ENCODE measurements at regions not wholly inside any gene's neighbourhood (a gene's known extent, or its start where the extent isn't known, plus 50 kb on each side); places are given as distances from the start of the nearest gene placed in this dataset.

- no peaks in the 10 kb centered on the region for H3K27me3 ChIP-seq (replicated peaks)
- in situ Hi-C loops (cut with HindIII; ENCODE audit: low pct_ligation_motif_present, low sequenced_read_pairs), result no loop called here
- DNase-seq, result peak; percentile 9
- no peak for TF ChIP-seq CTCF (IDR thresholded peaks at IDR 0.05; ENCODE audit: low read depth, low read length, missing control alignments)
- no peaks in the 10 kb centered on the region for H3K36me3 ChIP-seq (replicated peaks)
- H3K27ac ChIP-seq, result no peak overlapping the region
- H3K4me3 ChIP-seq (ENCODE audit: low read depth, low read length), result no peak overlapping the region
These were observed 238.9 kb downstream of the EMP1 start for GRCh38 chr12:13435235-13435933.

GRCh38 chr12:13433768-13434167 lies 237.2 kb downstream of the EMP1 start:
- no peaks in the 10 kb centered on the region for H3K27me3 ChIP-seq (replicated peaks)
- H3K4me3 ChIP-seq (ENCODE audit: low read depth, low read length), result no peak overlapping the region
- H3K27ac ChIP-seq, result no peak overlapping the region
- DNase-seq, result no peak
- no peaks in the 10 kb centered on the region for H3K36me3 ChIP-seq (replicated peaks)
- TF ChIP-seq CTCF (IDR thresholded peaks at IDR 0.05; ENCODE audit: low read depth, low read length, missing control alignments), result no peak
- in situ Hi-C loops (cut with HindIII; ENCODE audit: low pct_ligation_motif_present, low sequenced_read_pairs), result no loop called here

GRCh38 chr12:13431041-13431440 lies 234.5 kb downstream of the EMP1 start:
- H3K27me3 ChIP-seq (replicated peaks), result no peaks in the 10 kb centered on the region
- H3K4me3 ChIP-seq (ENCODE audit: low read depth, low read length), result no peak overlapping the region
- H3K27ac ChIP-seq, result no peak overlapping the region
- no peak for DNase-seq
- no peaks in the 10 kb centered on the region for H3K36me3 ChIP-seq (replicated peaks)
- in situ Hi-C loops (cut with HindIII; ENCODE audit: low pct_ligation_motif_present, low sequenced_read_pairs), result no loop called here
- no peak for TF ChIP-seq CTCF (IDR thresholded peaks at IDR 0.05; ENCODE audit: low read depth, low read length, missing control alignments)

- TF ChIP-seq CTCF (IDR thresholded peaks at IDR 0.05; ENCODE audit: low read depth, low read length, missing control alignments), result no peak
- in situ Hi-C loops (cut with HindIII; ENCODE audit: low pct_ligation_motif_present, low sequenced_read_pairs), result no loop called here
- Histone ChIP-seq H3K36me3 (replicated peaks) (no peaks in the 10 kb centered on the region), H3K27ac (no peak overlapping the region), H3K4me3 (ENCODE audit: low read depth, low read length) (no peak overlapping the region), H3K27me3 (replicated peaks) (no peaks in the 10 kb centered on the region)
- DNase-seq, result no peak
These were observed 232.2 kb downstream of the EMP1 start for GRCh38 chr12:13428538-13429265.

GRCh38 chr12:13425766-13426165 lies 229.2 kb downstream of the EMP1 start:
- peak; percentile 84 for DNase-seq
- H3K27ac ChIP-seq, result peak overlapping the region; percentile 66
- no peak for TF ChIP-seq CTCF (IDR thresholded peaks at IDR 0.05; ENCODE audit: low read depth, low read length, missing control alignments)
- in situ Hi-C loops (cut with HindIII; ENCODE audit: low pct_ligation_motif_present, low sequenced_read_pairs), result no loop called here
- H3K36me3 ChIP-seq (replicated peaks), result no peaks in the 10 kb centered on the region
- H3K27me3 ChIP-seq (replicated peaks), result no peaks in the 10 kb centered on the region
- no peak overlapping the region for H3K4me3 ChIP-seq (ENCODE audit: low read depth, low read length)
